WTC11 (cell line): ENCODE measurements at regions not wholly inside any gene's neighbourhood (a gene's known extent, or its start where the extent isn't known, plus 50 kb on each side); places are given as distances from the start of the nearest gene placed in this dataset.

Experiments
- ATAC-seq: fragments of 200-7000 bp; cut with Tn5 transposase; 2 replicates; pipeline ENCODE4 v1.10.0; 2021; ENCODE audit warnings: mild to moderate bottlenecking, moderate library complexity
- CTCF ChIA-PET: fragments of 300-600 bp; sonication (Branson Sonifier 250); formaldehyde crosslinking; loops from one replicate; lab custom pipeline; 2021; ENCODE audit warnings: antibody characterized with exemption; lab: Charles Lee
- POLR2A ChIA-PET: fragments of 350-600 bp; sonication (Branson Sonifier 250); formaldehyde crosslinking; loops from one replicate; lab custom pipeline; 2021; ENCODE audit warnings: antibody characterized with exemption; lab: Charles Lee
- DNase-seq: peaks from one replicate; pipeline ENCODE4 v3.0.0; 2021; ENCODE audit warnings: low spot score
- H3K27ac Mint-ChIP-seq: 2 replicates; pipeline ENCODE4 v1.8.0; 2021; ENCODE audit warnings: mixed read lengths
- H3K27me3 Mint-ChIP-seq: 2 replicates; pipeline ENCODE4 v1.8.0; 2021; ENCODE audit warnings: low read depth, mild to moderate bottlenecking, moderate library complexity, mixed read lengths
- H3K36me3 Mint-ChIP-seq: 2 replicates; pipeline ENCODE4 v1.8.0; 2021; ENCODE audit warnings: mixed read lengths
- H3K4me1 Mint-ChIP-seq: 2 replicates; pipeline ENCODE4 v1.8.0; 2022; ENCODE audit warnings: mixed read lengths
- H3K4me3 Mint-ChIP-seq: 2 replicates; pipeline ENCODE4 v1.8.0; 2021; ENCODE audit warnings: mild to moderate bottlenecking, moderate library complexity, mixed read lengths
- H3K9me3 Mint-ChIP-seq: 2 replicates; pipeline ENCODE4 v1.8.0; 2021; ENCODE audit warnings: mixed read lengths
- AR ChIP-seq: fragments of 250-450 bp; sonication (Bioruptor Pico); IDR thresholded peaks from 2 replicates; pipeline ENCODE4 v1.9.0; 2021; ENCODE audit warnings: mild to moderate bottlenecking
- CBFB ChIP-seq: sonication (generic); formaldehyde crosslinking; IDR thresholded peaks from 2 replicates; pipeline ENCODE4 v1.8.1; 2022; ENCODE audit warnings: mild to moderate bottlenecking, low read depth, missing genetic modification reagents
- CREM ChIP-seq: sonication (generic); formaldehyde crosslinking; IDR thresholded peaks from 2 replicates; pipeline ENCODE4 v1.8.1; 2022; ENCODE audit warnings: mild to moderate bottlenecking, missing genetic modification reagents, moderate library complexity
- CTCF ChIP-seq: fragments of 200-600 bp; IDR thresholded peaks from 2 replicates; pipeline ENCODE4 v1.8.0; 2022; ENCODE audit warnings: antibody characterized with exemption
- ETV6 ChIP-seq: sonication (generic); formaldehyde crosslinking; IDR thresholded peaks from 2 replicates; pipeline ENCODE4 v1.8.1; 2022; ENCODE audit warnings: mild to moderate bottlenecking, missing genetic modification reagents
- FOXP4 ChIP-seq: sonication (generic); formaldehyde crosslinking; IDR thresholded peaks from 2 replicates; pipeline ENCODE4 v1.8.0; 2022; ENCODE audit warnings: mild to moderate bottlenecking, missing genetic modification reagents
- HMGXB4 ChIP-seq: sonication (generic); formaldehyde crosslinking; IDR thresholded peaks from 2 replicates; pipeline ENCODE4 v1.8.1; 2023; ENCODE audit warnings: mild to moderate bottlenecking, moderate library complexity, missing genetic modification reagents
- IRF1 ChIP-seq: sonication (generic); formaldehyde crosslinking; IDR thresholded peaks from 2 replicates; pipeline ENCODE4 v1.8.0; 2023; ENCODE audit warnings: missing genetic modification reagents
- NR2C2 ChIP-seq: sonication (generic); formaldehyde crosslinking; IDR thresholded peaks from 2 replicates; pipeline ENCODE4 v1.8.0; 2022; ENCODE audit warnings: mild to moderate bottlenecking, missing genetic modification reagents
- NR3C1 ChIP-seq: sonication (generic); formaldehyde crosslinking; conservative IDR thresholded peaks from 2 replicates; pipeline ENCODE4 v1.8.1; 2023; ENCODE audit warnings: low read depth, mild to moderate bottlenecking, missing genetic modification reagents
- TEAD1 ChIP-seq: sonication (generic); formaldehyde crosslinking; IDR thresholded peaks from 2 replicates; pipeline ENCODE4 v1.8.0; 2022; ENCODE audit warnings: mild to moderate bottlenecking, missing genetic modification reagents
- TEAD4 ChIP-seq: sonication (generic); formaldehyde crosslinking; IDR thresholded peaks from 2 replicates; pipeline ENCODE4 v1.8.0; 2022; ENCODE audit warnings: mild to moderate bottlenecking, missing genetic modification reagents
- USF1 ChIP-seq: sonication (generic); formaldehyde crosslinking; IDR thresholded peaks from 2 replicates; pipeline ENCODE4 v1.8.0; 2022; ENCODE audit warnings: mild to moderate bottlenecking, missing genetic modification reagents
- ZNF219 ChIP-seq: sonication (generic); formaldehyde crosslinking; IDR thresholded peaks from 2 replicates; pipeline ENCODE4 v1.8.0; 2023; ENCODE audit warnings: missing genetic modification reagents, mild to moderate bottlenecking, borderline replicate concordance
- ZNF532 ChIP-seq: fragments of 250-450 bp; sonication (Bioruptor Pico); IDR thresholded peaks from 2 replicates; pipeline ENCODE4 v1.9.0; 2021; ENCODE audit warnings: mild to moderate bottlenecking, borderline replicate concordance

- no peak for TF ChIP-seq NR3C1 (CRISPR knock-in tag)
- TF ChIP-seq FOXP4 (CRISPR knock-in tag), result no peak
- TF ChIP-seq ZNF532, result no peak
- no peak for TF ChIP-seq IRF1 (CRISPR knock-in tag)
- no peak for TF ChIP-seq AR (CRISPR knock-in tag)
Measured at GRCh38 chr2:58710795-58711279, 469.7 kb upstream of the FANCL start (continued).

- POLR2A ChIA-PET, result no interaction called here
- Mint-ChIP-seq H3K36me3 (no peaks in the 10 kb centered on the region), H3K27me3 (no peaks in the 10 kb centered on the region), H3K4me1 (peaks cover 4% of the 10 kb centered on the region), H3K4me3 (no peak overlapping the region), H3K9me3 (no peaks in the 10 kb centered on the region), H3K27ac (0 out of 2 replicates have a peak overlapping the region, but pooled peaks have one; percentile 47)
- DNase-seq (no peak), ATAC-seq (peak; percentile 27; the same call in 1 of the 2 replicates)
- CTCF ChIA-PET, result no interaction called here
- no peak for TF ChIP-seq ETV6 (CRISPR knock-in tag)
- no peak for TF ChIP-seq TEAD1 (CRISPR knock-in tag)
- TF ChIP-seq USF1, result no peak
- no peak for TF ChIP-seq ZNF219 (CRISPR knock-in tag)
- TF ChIP-seq TEAD4 (CRISPR knock-in tag), result no peak
- TF ChIP-seq CBFB, result no peak
- TF ChIP-seq CTCF, result no peak
- TF ChIP-seq CREM (CRISPR knock-in tag), result no peak
- no peak for TF ChIP-seq HMGXB4 (CRISPR knock-in tag)
- no peak for TF ChIP-seq NR2C2 (CRISPR knock-in tag)
- TF ChIP-seq ZNF532, result no peak
Measured at GRCh38 chr2:58709687-58710354, 468.7 kb upstream of the FANCL start.
